Sigmoid colon (tissue), 6 donors: ENCODE measurements at regions not wholly inside any gene's neighbourhood (a gene's known extent, or its start where the extent isn't known, plus 50 kb on each side); places are given as distances from the start of the nearest gene placed in this dataset.

ENCODE experiments used
- DNase-seq: peaks from one replicate; pipeline ENCODE4 v3.0.0-alpha.2; 2019
- H3K27ac ChIP-seq, 4 donors: fragments of 200-600 bp; sonication (generic); one replicate each; pipeline ENCODE4 v1.5.1; 2016 to 2019; ENCODE audit warnings: mild to moderate bottlenecking in 1 of 4
- H3K27me3 ChIP-seq, 3 donors: fragments of 200-600 bp; sonication (generic); one replicate each; pipeline ENCODE4 v1.5.1; 2019; ENCODE audit warnings: mild to moderate bottlenecking in 1 of 3
- H3K36me3 ChIP-seq, 4 donors: fragments of 200-600 bp; sonication (generic); one replicate each; pipeline ENCODE4 v1.5.1; 2016 to 2019
- H3K4me1 ChIP-seq, 4 donors: fragments of 200-600 bp; sonication (generic); one replicate each; pipeline ENCODE4 v1.5.1; 2017 to 2019
- H3K4me3 ChIP-seq, 4 donors: fragments of 200-600 bp; sonication (generic); one replicate each; pipeline ENCODE4 v1.5.1; 2017 to 2019; ENCODE audit warnings: mild to moderate bottlenecking in 2 of 4, moderate library complexity in 1 of 4
- H3K9me3 ChIP-seq, 4 donors: fragments of 200-600 bp in 3 of 4; sonication (generic) in 3 of 4; one replicate each; pipeline versions ENCODE4 v1.5.1 to v1.6.1; 2013 to 2019
- EP300 ChIP-seq, 4 donors: sonication (generic); formaldehyde crosslinking; IDR thresholded peaks; one replicate each; pipeline ENCODE4 v1.6.1; 2017; ENCODE audit warnings: antibody characterized with exemption in 4 of 4
- POLR2A ChIP-seq, 2 donors: fragments of 450-650 bp; IDR thresholded peaks; one replicate each; pipeline ENCODE4 v1.6.1; 2016; ENCODE audit warnings: antibody characterized with exemption in 2 of 2, mild to moderate bottlenecking in 2 of 2, moderate library complexity in 2 of 2
- POLR2AphosphoS5 ChIP-seq, 4 donors: sonication (generic); formaldehyde crosslinking; IDR thresholded peaks; one replicate each; pipeline ENCODE4 v1.6.1; 2017; ENCODE audit warnings: antibody characterized with exemption in 4 of 4
- WGBS, 2 donors: extraction: QIAGEN DNeasy Blood & Tissue Kit; methylation state at CpG; one replicate each; pipeline ENCODE4 v1.1.7; 2013; 5-methylcytosine and 5-hydroxymethylcytosine counted together
- intact Hi-C: fragments of 100-400 bp; cut with DNase I; formaldehyde crosslinking; loops from one replicate; pipeline ENCODE4 v1.15.1; 2023
- TF ChIP-seq, protein P1 (sequence below), 4 experiments: fragments of 450-650 bp in 3 of 4; fragments of 200-600 bp in 1 of 4; IDR thresholded peaks; one replicate each; pipeline ENCODE4 v1.5.1; 2016 to 2019; ENCODE audit warnings: antibody characterized with exemption in 4 of 4, mild to moderate bottlenecking in 3 of 4, moderate library complexity in 2 of 4
- donor health status: healthy with polysubstance abuse.
- donor health status: healthy.

DNA sequence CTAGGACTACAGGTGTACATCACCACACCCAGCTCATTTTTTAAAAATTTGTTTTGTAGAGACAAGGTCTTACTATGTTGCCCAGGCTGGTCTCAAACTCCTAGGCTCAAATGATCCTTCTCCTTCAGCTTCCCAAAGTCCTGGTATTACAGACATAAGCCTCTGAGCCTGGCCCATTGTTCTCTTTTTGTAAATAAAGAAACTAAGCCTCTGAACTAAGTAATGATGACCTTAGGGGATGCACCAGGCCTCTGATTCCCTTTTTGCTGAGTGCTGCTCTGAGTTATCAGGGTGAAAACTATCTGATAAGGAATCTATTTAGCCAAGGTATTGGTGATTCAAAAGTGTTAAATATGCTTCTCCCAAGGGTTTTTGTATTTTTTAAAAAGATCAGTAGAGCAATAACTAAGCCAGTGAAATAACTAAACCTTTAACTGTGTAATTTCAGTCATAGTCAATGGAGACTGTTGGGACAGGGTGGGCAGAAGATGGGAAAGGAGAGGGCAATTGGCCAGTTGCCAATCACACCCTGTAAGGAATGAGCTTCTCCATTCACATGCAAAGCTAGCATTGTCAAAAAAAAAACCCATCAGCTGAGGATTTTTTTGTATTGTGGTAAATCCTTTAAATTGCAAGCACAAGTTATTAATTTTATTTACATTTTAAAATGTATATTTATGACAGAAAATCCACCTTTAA is 194.8 kb upstream of the PFN2 start:
- no peaks in the 10 kb centered on the region for H3K36me3 ChIP-seq
- no peak overlapping the region for H3K27ac ChIP-seq
- no peak for TF ChIP-seq POLR2A (IDR thresholded peaks at IDR 0.05)
- TF ChIP-seq, protein P1, sequence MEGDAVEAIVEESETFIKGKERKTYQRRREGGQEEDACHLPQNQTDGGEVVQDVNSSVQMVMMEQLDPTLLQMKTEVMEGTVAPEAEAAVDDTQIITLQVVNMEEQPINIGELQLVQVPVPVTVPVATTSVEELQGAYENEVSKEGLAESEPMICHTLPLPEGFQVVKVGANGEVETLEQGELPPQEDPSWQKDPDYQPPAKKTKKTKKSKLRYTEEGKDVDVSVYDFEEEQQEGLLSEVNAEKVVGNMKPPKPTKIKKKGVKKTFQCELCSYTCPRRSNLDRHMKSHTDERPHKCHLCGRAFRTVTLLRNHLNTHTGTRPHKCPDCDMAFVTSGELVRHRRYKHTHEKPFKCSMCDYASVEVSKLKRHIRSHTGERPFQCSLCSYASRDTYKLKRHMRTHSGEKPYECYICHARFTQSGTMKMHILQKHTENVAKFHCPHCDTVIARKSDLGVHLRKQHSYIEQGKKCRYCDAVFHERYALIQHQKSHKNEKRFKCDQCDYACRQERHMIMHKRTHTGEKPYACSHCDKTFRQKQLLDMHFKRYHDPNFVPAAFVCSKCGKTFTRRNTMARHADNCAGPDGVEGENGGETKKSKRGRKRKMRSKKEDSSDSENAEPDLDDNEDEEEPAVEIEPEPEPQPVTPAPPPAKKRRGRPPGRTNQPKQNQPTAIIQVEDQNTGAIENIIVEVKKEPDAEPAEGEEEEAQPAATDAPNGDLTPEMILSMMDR (IDR thresholded peaks at IDR 0.05): no peak
- TF ChIP-seq POLR2AphosphoS5 (IDR thresholded peaks at IDR 0.05): no peak
- TF ChIP-seq EP300 (IDR thresholded peaks at IDR 0.05): no peak

DNA sequence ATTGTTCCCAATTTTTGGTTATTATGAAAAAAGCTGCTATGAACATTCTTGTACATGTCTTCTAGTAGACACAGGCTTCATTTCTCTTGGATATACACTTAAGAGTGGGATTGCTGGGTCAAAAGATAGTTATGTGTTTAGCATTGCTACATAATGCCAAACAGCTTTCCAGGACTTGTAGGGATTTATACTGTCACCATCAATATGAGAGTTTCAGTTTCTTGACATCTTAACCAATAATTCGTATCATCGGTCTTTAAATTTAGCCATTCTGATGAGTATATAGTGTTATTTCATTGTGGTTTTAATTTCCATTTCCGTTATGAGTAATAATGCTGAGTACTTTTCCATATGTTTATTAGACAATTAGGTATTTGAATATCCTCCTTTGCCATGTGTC is 190.3 kb upstream of the PFN2 start:
- intact Hi-C loops: no loop called here
- 94 to 96% methylated on average over 3 of the region's 3 CpGs for WGBS, 2 donors
- no peak overlapping the region for H3K27ac ChIP-seq
- H3K4me1 ChIP-seq: no peaks in the 10 kb centered on the region
- H3K4me3 ChIP-seq: no peak overlapping the region
- TF ChIP-seq, protein P1 (IDR thresholded peaks at IDR 0.05): no peak
- DNase-seq: no peak
- H3K27me3 ChIP-seq: no peaks in the 10 kb centered on the region
- no peaks in the 10 kb centered on the region for H3K36me3 ChIP-seq
- no peaks in the 10 kb centered on the region for H3K9me3 ChIP-seq

More for the DNA sequence above, 194.8 kb upstream of the PFN2 start:
- Histone ChIP-seq H3K9me3 (no peaks in the 10 kb centered on the region), H3K4me3 (no peak overlapping the region), H3K4me1 (peaks cover 0 to 18% (median 16%) of the 10 kb centered on the region in 4 donors), H3K27me3 (no peaks in the 10 kb centered on the region)
- intact Hi-C loops: no loop called here
- no peak for DNase-seq

DNA sequence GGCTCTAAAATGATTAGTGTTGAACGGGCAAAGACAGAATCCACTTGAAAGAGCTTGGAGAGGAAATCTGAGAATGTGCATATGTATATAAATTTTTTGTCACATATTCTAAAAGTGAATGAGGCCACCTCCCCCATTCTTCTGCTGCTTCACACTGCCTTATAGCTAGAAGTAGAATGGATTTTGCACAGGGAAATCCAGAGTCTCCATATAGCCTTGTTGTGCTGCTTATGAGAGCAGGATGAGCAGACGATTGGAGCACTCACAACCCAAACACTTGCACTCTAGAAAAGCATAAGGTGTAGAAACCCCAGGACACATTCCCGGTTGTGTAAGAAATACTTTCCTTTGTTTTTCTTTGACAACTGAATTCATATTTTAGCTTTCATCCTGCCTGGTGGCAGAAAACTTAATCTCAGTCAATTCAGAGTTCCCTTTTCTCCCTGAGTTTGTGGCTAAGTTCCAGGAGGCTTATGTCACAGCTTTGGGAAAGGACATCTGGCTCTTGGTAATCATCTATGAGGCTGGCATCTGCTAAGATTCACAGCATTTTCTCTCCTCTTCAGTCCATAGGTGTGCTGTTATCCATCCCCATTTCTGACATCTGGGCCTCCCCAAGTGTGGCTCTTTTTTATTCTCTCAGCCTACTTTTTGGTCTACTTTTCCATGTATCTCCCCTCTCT is 188.4 kb upstream of the PFN2 start:
- WGBS, 2 donors: 72 to 88% methylated on average over 3 of the region's 3 CpGs
- no peak for TF ChIP-seq POLR2AphosphoS5 (IDR thresholded peaks at IDR 0.05)
- TF ChIP-seq, protein P1 (IDR thresholded peaks at IDR 0.05): no peak
- TF ChIP-seq POLR2A (IDR thresholded peaks at IDR 0.05): no peak
- TF ChIP-seq EP300 (IDR thresholded peaks at IDR 0.05): no peak
- intact Hi-C loops: no loop called here

DNA sequence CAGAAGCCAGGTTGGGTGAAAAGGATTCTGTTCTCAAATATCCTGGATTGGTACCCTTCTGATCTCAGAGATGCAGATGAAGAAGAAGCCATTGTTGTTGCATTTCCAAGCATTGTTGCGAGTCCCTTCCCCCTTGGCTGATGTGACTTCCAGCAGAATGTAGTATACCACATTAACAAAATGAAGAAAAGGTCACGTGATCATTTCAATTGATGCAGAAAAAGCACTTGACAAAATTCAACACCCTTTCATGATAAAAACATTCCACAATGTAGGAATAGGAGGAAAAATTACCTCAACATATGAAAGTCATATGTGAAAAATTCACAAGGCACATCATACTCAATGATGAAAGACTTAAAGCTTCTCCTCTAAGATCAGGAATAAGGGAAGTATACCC is 181.9 kb upstream of the PFN2 start:
- intact Hi-C loops: no loop called here
- no peak overlapping the region for H3K4me3 ChIP-seq
- TF ChIP-seq POLR2A (IDR thresholded peaks at IDR 0.05) (no peak), POLR2AphosphoS5 (IDR thresholded peaks at IDR 0.05) (no peak), EP300 (IDR thresholded peaks at IDR 0.05) (no peak)
- TF ChIP-seq, protein P1 (IDR thresholded peaks at IDR 0.05): no peak
- H3K27ac ChIP-seq: no peak overlapping the region
- no peaks in the 10 kb centered on the region for H3K36me3 ChIP-seq
- H3K9me3 ChIP-seq: no peaks in the 10 kb centered on the region
- peaks cover 0 to 21% (median 12%) of the 10 kb centered on the region in 4 donors for H3K4me1 ChIP-seq
- 93 to 96% methylated on average over 2 of the region's 2 CpGs for WGBS, 2 donors
- H3K27me3 ChIP-seq: no peaks in the 10 kb centered on the region
- DNase-seq: no peak

More for the DNA sequence above, 188.4 kb upstream of the PFN2 start:
- H3K36me3 ChIP-seq: no peaks in the 10 kb centered on the region
- no peak overlapping the region for H3K4me3 ChIP-seq
- H3K4me1 ChIP-seq: no peaks in the 10 kb centered on the region
- no peak for DNase-seq
- no peaks in the 10 kb centered on the region for H3K27me3 ChIP-seq
- H3K27ac ChIP-seq: no peak overlapping the region
- no peaks in the 10 kb centered on the region for H3K9me3 ChIP-seq
